ENCODE measurements at regions not wholly inside any gene's neighbourhood (a gene's known extent, or its start where the extent isn't known, plus 50 kb on each side); places are given as distances from the start of the nearest gene placed in this dataset.
A peak's percentile ranks its signal among the peaks of the same experiment; 100 is the strongest.

GRCh38 chr3:43195115-43195498, 89.2 kb upstream of the POMGNT2 start:
- H3K27me3 ChIP-seq: no peaks in the 10 kb centered on the region
- H3K4me3 ChIP-seq (ENCODE audit: low read depth in 1 of 2, low read length in 1 of 2): no peak overlapping the region
- no peaks in the 10 kb centered on the region for H3K9me3 ChIP-seq
- no peak overlapping the region for H3K27ac ChIP-seq
- TF ChIP-seq CTCF (IDR thresholded peaks at IDR 0.05): no peak
- H3K36me3 ChIP-seq: no peaks in the 10 kb centered on the region
- peaks cover 14 to 17% of the 10 kb centered on the region in 2 experiments for H3K4me1 ChIP-seq (ENCODE audit: control insufficient read depth in 1 of 2, insufficient read depth in 1 of 2, low read depth in 1 of 2, low read length in 1 of 2)

- TF ChIP-seq CTCF (IDR thresholded peaks at IDR 0.05): no peak
- Histone ChIP-seq H3K4me1 (ENCODE audit: control insufficient read depth in 1 of 2, insufficient read depth in 1 of 2, low read depth in 1 of 2, low read length in 1 of 2) (peaks cover 14 to 17% of the 10 kb centered on the region in 2 experiments), H3K9me3 (no peaks in the 10 kb centered on the region), H3K27ac (peak overlapping the region; percentile 66), H3K36me3 (no peaks in the 10 kb centered on the region), H3K4me3 (ENCODE audit: low read depth in 1 of 2, low read length in 1 of 2) (no peak overlapping the region), H3K27me3 (no peaks in the 10 kb centered on the region)
Measured at GRCh38 chr3:43194490-43195114, 88.7 kb upstream of the POMGNT2 start.

GRCh38 chr3:43194069-43194468, 88.2 kb upstream of the POMGNT2 start:
- Histone ChIP-seq H3K27me3 (no peaks in the 10 kb centered on the region), H3K4me1 (ENCODE audit: control insufficient read depth in 1 of 2, insufficient read depth in 1 of 2, low read depth in 1 of 2, low read length in 1 of 2) (peaks cover 14 to 17% of the 10 kb centered on the region in 2 experiments), H3K27ac (peak overlapping the region; percentile 66), H3K36me3 (no peaks in the 10 kb centered on the region), H3K4me3 (ENCODE audit: low read depth in 1 of 2, low read length in 1 of 2) (no peak overlapping the region), H3K9me3 (no peaks in the 10 kb centered on the region)
- no peak for TF ChIP-seq CTCF (IDR thresholded peaks at IDR 0.05)

GRCh38 chr3:43192028-43192427, 86.1 kb upstream of the POMGNT2 start:
- H3K4me3 ChIP-seq (ENCODE audit: low read depth in 1 of 2, low read length in 1 of 2): no peak overlapping the region
- H3K27me3 ChIP-seq: no peaks in the 10 kb centered on the region
- no peaks in the 10 kb centered on the region for H3K36me3 ChIP-seq
- no peak for TF ChIP-seq CTCF (IDR thresholded peaks at IDR 0.05)
- peaks cover 14 to 17% of the 10 kb centered on the region in 2 experiments for H3K4me1 ChIP-seq (ENCODE audit: control insufficient read depth in 1 of 2, insufficient read depth in 1 of 2, low read depth in 1 of 2, low read length in 1 of 2)
- H3K9me3 ChIP-seq: no peaks in the 10 kb centered on the region
- H3K27ac ChIP-seq: no peak overlapping the region

- no peak overlapping the region for H3K4me3 ChIP-seq (ENCODE audit: low read depth in 1 of 2, low read length in 1 of 2)
- H3K36me3 ChIP-seq: no peaks in the 10 kb centered on the region
- TF ChIP-seq CTCF (IDR thresholded peaks at IDR 0.05): no peak
- H3K9me3 ChIP-seq: no peaks in the 10 kb centered on the region
- H3K27ac ChIP-seq: no peak overlapping the region
- no peaks in the 10 kb centered on the region for H3K27me3 ChIP-seq
- H3K4me1 ChIP-seq (ENCODE audit: control insufficient read depth in 1 of 2, insufficient read depth in 1 of 2, low read depth in 1 of 2, low read length in 1 of 2): peaks cover 14 to 17% of the 10 kb centered on the region in 2 experiments
Measured at GRCh38 chr3:43191116-43191515, 85.2 kb upstream of the POMGNT2 start.

All from neutrophil (primary cell).